NCI-H187 treated with DMSO at 0.1 percent for 48 hours (cell line): ENCODE measurements at regions not wholly inside any gene's neighbourhood (a gene's known extent, or its start where the extent isn't known, plus 50 kb on each side); places are given as distances from the start of the nearest gene placed in this dataset.
"Not testable (repeated sequence)": the region's sequence is repeated elsewhere in the genome, so short reads cannot be mapped to it uniquely, and the experiment has no call there.

ENCODE experiments used
- DNase-seq: peaks from one replicate; lab custom pipeline; 2025; lab: John Stamatoyannopoulos, UW

DNA sequence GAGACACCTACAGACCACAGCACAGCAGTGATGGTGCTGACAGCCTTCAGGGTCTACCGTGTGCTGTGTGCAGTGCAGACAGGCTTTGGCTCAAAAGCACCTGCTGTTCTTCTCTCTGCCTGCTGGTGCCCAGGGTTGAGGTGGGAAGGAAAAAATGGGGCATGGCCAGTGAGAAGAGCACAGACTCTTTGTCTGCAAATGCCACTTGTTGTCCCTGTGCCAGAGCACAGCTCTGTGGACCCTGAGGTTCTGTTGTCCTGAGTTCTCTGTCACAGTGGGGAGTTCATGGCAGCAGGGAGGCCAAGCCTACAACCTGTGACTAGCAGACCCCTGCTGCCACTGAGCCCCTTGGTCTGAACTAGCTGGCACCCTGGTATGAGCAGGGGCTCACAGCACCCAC, 376.7 kb downstream of the GLRX3 start:
- no peak for DNase-seq

- no peak for DNase-seq
Observed at GRCh38 chr10:130513686-130514476, 377.7 kb downstream of the GLRX3 start.

DNA sequence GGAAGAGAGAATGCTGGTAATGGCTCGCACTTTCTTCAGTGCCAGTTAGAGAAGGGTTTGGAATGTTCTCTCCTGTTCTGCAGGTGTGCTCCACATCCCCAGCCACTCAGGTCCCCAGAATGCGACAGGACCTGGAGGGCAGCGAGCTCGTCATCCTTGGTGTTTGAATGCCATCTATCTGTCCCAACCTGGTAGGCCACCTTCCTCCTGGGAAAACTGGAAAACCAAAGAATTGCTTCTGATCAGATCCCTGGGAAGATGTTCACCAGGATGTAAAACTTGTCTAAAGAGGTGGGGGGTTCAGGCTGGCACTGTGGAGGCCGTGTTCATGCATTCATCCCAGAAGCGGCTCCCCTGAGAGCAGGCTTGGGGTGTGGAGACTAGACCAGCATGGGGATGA, 379.5 kb downstream of the GLRX3 start:
- DNase-seq: no peak

- no peak for DNase-seq
Observed at GRCh38 chr10:130516141-130516735, 380.0 kb downstream of the GLRX3 start.

DNA sequence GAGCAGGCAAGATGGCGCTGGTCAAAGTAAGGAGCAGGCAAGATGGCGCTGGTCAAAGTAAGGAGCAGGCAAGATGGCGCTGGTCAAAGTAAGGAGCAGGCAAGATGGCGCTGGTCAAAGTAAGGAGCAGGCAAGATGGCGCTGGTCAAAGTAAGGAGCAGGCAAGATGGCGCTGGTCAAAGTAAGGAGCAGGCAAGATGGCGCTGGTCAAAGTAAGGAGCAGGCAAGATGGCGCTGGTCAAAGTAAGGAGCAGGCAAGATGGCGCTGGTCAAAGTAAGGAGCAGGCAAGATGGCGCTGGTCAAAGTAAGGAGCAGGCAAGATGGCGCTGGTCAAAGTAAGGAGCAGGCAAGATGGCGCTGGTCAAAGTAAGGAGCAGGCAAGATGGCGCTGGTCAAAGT, 382.7 kb downstream of the GLRX3 start:
- DNase-seq: not testable (repeated sequence)

- no peak for DNase-seq
Observed at GRCh38 chr10:130519791-130520190, 383.6 kb downstream of the GLRX3 start.

DNA sequence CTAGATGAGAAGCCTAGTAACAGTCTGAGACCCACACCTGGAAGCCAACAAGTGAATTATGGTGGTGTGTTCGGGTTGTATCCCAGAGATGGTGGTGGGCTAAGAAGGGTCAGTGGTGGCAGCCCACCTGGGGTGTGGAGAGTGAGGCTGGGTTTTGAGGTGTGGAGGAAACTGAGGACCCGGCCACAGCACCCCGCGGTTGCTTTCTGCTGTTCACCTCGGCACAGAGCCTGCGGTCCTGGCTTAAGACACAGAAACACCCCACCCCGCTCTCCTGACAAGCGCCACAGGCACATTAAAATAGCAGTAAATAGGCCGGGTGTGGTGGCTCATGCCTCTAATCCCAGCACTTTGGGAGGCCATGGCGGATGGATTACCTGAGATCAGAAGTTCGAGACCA, 395.1 kb downstream of the GLRX3 start:
- no peak for DNase-seq

GRCh38 chr10:130541090-130541489, 404.9 kb downstream of the GLRX3 start:
- no peak for DNase-seq

- DNase-seq: no peak
Observed at GRCh38 chr10:130542761-130543160, 406.6 kb downstream of the GLRX3 start.

DNA sequence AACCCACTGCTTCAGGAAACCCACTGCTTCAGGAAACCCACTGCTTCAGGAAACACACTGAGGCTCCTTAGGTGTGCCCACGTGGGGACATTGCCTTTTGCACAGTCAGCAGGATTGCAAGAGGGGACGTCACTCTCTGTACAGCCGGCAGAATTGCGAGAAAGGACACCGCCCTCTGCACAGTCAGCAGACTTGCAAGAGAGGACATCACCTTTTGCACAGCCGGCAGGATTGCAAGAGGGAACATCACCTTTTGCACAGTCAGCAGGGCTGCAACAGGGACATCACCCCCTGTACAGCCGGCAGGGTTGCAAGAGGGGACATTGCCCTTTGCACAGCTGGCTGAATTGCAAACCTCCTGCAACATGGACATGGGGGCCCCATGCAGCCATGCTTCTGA, 407.6 kb downstream of the GLRX3 start:
- DNase-seq: no peak

DNA sequence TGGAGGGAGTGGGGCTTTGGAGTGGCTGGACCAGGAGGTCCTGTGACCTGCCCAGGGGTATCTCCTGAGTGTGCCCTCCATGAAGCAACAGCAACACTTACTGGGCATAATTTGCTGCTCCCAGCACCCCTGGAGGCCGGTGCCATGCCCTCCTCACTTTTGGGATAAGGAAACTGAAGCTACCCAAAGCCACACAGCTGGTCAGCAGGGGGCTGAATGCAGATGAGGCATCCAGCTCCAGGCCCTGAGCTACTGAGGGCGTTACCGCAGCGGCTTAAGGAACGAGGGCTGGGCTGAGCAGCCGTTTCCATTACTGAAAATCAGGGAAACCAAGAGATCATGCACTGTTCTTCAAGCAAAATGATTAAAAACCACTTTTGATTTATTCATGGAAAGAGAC, 408.9 kb downstream of the GLRX3 start:
- no peak for DNase-seq

DNA sequence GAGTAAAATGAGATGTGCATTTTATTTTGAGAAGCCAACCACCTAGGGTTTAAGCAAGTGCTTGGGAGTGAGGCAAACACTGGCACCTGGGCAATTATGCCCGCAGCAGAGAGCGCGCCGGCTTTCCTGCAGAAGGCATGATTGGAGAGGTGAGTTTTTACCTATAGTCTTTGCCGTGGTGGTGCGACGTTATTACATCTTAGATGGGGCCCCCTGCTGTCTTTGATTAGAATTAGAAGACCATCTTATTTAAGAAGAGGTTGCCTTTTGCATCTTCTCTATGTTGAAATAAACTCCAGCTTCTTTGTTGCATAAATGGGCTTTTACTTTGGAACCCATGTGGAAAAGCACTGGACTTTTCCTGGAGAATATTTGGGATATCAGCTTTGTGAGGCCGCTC, 409.5 kb downstream of the GLRX3 start:
- DNase-seq: no peak

GRCh38 chr10:130546841-130547240, 410.6 kb downstream of the GLRX3 start:
- DNase-seq: no peak

DNA sequence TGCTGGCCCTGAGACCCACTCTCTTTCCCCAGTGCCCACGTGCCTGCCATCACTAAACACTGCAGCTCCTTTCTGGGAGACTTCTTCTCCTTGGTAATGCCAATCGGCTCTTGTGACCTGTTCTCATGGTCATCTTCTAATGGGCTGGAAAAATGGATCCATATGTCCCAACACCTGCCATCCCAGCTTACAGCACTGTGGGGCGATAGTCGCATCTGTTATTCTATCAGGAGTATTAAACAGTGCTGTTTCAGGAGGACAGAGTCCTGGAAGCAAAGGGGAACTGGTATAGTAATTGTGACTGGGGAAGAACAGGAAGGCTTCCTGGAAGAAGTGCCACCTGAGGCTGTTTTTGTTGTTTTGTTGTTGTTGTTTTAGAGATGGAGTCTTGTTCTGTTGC, 411.2 kb downstream of the GLRX3 start:
- DNase-seq: no peak

- no peak for DNase-seq
Observed at GRCh38 chr10:130550952-130551674, 414.9 kb downstream of the GLRX3 start.

GRCh38 chr10:130551676-130552075, 415.5 kb downstream of the GLRX3 start:
- no peak for DNase-seq

DNA sequence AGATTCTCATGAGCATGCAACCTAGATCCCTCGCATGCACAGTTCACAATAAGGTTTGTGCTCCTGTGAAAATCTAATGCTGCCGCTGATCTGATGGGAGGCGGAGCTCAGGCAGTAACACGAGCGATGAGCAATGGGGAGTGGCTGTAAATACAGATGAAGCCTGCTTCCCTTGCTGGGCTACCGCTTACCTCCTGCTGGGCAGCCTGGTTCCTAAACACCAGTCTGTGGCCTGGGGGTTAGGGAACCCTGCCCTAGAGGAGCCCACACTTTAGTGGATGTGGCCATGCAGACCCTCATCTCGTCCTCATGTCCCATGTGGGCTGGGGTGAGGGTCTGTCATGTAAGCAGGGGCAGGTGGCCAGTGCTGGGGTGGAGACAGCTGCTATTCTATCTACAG, 417.6 kb downstream of the GLRX3 start:
- no peak for DNase-seq

DNA sequence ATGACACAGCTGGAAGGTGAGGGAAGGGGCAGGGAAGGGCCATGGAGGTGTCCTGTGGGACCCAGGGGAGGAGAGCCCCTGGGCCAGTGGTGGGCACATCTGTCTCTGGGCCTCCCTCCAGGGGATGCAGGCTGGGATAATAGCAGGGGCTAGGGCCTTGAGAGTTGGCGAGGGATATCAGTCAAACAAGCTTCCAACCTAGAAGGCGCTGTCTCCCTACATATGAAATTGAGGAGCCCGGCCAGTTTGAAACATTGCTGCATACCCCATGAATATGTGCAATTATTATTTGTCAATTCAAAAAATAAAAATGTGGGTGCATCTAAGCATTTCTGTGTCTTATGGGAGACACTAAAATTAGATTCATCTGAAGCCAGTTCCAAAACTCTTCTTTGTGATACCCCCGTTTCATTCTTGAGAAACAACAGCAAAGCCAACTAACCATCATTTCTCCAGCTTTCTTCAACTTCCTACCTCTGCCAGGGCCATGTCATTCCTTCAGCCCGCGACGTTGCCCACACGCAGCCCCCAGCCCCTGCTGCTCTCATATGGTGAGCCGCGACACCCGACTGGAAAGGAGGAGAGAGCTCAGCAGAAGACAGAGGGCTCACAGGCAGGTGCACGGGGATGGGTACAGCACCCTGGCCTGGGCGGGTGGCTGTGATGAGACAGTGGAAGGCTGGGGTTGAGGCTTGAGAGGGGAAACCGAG, 418.7 kb downstream of the GLRX3 start:
- DNase-seq: no peak

GRCh38 chr10:130555411-130555750, 419.2 kb downstream of the GLRX3 start:
- no peak for DNase-seq

DNA sequence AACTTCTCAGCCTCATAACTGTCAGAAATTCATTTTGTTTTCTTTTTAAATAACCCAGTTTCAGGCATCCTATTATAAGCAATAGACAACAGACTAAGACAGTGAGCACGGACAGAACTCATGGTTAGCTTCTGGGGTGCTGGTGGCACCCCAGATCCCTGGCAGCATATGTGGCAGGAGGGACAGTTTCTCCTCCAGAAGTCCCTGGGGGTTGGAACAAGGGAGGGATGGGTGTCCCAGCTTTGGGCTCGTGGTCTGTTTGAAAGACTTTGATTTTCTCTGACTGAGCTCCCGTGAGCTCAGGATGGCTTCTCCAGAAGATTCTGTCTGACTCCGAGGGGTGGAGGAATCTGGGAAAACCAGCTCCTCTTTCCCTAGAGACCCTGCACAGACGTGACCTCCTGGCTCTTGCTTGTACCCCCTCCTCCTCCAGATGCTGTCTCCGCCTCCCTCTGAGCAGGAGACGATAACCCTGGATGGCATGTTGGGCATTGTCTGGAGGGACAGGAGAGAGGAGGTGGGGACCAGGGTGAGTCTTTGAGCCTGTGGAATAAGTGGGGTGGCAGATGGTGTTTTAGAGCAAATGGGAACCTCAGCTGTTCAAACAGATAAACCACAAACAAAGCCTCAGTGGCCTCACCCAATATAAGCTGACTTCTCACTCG, 421.1 kb downstream of the GLRX3 start:
- no peak for DNase-seq

GRCh38 chr10:130558746-130559546, 422.8 kb downstream of the GLRX3 start:
- no peak for DNase-seq
